Neural cell (in vitro differentiated cells): ENCODE measurements at regions not wholly inside any gene's neighbourhood (a gene's known extent, or its start where the extent isn't known, plus 50 kb on each side); places are given as distances from the start of the nearest gene placed in this dataset.

Experiments
- EP300 ChIP-seq: fragments of 450-650 bp; conservative IDR thresholded peaks from 2 replicates; pipeline ENCODE4 v1.6.1; 2014; ENCODE audit warnings: antibody characterized with exemption, mild to moderate bottlenecking, moderate library complexity; ENCODE audit not compliant: poor library complexity, severe bottlenecking
- TF ChIP-seq, protein P1 (sequence below): fragments of 450-650 bp; IDR thresholded peaks from 2 replicates; pipeline ENCODE4 v1.5.1; 2014; ENCODE audit warnings: antibody characterized with exemption, mild to moderate bottlenecking, moderate library complexity; ENCODE audit not compliant: poor library complexity, severe bottlenecking

DNA sequence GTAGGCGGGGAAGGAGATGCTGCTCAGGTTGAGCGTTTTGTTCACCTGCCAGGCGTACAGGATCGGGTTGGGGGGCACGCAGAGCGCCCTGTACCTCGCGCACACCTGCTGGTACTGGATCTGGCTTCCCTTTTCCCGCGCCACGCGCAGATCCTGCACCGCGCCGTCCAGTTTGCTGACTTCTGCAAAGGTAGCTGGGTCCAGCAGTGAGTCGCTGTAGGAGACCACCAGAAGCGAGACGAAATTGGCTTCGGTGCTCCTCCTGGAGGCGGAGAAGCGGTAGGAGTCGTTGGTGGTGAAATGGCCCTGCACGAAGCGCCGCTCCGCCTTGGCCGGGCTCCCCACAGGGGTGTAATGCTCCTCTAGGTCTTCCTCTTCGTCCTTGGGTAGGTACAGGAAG is 90.7 kb upstream of the RAB18 start:
- no peak for TF ChIP-seq EP300
- TF ChIP-seq, protein P1, sequence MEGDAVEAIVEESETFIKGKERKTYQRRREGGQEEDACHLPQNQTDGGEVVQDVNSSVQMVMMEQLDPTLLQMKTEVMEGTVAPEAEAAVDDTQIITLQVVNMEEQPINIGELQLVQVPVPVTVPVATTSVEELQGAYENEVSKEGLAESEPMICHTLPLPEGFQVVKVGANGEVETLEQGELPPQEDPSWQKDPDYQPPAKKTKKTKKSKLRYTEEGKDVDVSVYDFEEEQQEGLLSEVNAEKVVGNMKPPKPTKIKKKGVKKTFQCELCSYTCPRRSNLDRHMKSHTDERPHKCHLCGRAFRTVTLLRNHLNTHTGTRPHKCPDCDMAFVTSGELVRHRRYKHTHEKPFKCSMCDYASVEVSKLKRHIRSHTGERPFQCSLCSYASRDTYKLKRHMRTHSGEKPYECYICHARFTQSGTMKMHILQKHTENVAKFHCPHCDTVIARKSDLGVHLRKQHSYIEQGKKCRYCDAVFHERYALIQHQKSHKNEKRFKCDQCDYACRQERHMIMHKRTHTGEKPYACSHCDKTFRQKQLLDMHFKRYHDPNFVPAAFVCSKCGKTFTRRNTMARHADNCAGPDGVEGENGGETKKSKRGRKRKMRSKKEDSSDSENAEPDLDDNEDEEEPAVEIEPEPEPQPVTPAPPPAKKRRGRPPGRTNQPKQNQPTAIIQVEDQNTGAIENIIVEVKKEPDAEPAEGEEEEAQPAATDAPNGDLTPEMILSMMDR = no peak
